ENCODE measurements at regions not wholly inside any gene's neighbourhood (a gene's known extent, or its start where the extent isn't known, plus 50 kb on each side); places are given as distances from the start of the nearest gene placed in this dataset.

DNA sequence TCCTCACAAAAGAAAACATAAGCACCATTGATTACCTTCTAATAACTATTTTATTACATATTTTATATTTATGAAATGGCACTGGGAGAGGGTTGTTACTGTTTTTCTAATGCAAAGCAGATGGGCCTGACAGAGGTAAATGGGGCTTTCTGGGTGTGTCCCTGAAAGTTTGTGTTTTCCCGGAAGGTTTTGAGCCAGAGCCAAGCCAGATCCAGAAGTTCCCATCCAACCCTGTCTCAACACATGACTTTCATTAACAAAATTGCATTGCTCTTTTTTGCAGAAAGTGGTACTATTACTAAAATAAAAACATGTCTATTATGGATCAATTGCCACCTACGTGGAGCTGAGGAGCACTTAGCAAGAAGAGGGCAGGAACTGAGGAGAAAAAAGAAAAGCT, 181.3 kb downstream of the RAB28 start:
- Histone ChIP-seq H3K27ac (no peak overlapping the region), H2AFZ (no peak overlapping the region), H3K4me3 (ENCODE audit: low read depth, low read length) (no peak overlapping the region), H3K4me2 (ENCODE audit: low read length) (no peak overlapping the region), H3K79me2 (no peaks in the 10 kb centered on the region), H3K27me3 (ENCODE audit: control insufficient read depth, insufficient read depth, low read length) (no peaks in the 10 kb centered on the region), H3K36me3 (ENCODE audit: control insufficient read depth, insufficient read depth, low read length) (no peaks in the 10 kb centered on the region), H3K4me1 (no peaks in the 10 kb centered on the region), H3K9ac (no peak overlapping the region), H3K9me3 (ENCODE audit: control insufficient read depth, low read length) (no peaks in the 10 kb centered on the region)
- TF ChIP-seq, protein P1, sequence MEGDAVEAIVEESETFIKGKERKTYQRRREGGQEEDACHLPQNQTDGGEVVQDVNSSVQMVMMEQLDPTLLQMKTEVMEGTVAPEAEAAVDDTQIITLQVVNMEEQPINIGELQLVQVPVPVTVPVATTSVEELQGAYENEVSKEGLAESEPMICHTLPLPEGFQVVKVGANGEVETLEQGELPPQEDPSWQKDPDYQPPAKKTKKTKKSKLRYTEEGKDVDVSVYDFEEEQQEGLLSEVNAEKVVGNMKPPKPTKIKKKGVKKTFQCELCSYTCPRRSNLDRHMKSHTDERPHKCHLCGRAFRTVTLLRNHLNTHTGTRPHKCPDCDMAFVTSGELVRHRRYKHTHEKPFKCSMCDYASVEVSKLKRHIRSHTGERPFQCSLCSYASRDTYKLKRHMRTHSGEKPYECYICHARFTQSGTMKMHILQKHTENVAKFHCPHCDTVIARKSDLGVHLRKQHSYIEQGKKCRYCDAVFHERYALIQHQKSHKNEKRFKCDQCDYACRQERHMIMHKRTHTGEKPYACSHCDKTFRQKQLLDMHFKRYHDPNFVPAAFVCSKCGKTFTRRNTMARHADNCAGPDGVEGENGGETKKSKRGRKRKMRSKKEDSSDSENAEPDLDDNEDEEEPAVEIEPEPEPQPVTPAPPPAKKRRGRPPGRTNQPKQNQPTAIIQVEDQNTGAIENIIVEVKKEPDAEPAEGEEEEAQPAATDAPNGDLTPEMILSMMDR (IDR thresholded peaks at IDR 0.05): no peak

DNA sequence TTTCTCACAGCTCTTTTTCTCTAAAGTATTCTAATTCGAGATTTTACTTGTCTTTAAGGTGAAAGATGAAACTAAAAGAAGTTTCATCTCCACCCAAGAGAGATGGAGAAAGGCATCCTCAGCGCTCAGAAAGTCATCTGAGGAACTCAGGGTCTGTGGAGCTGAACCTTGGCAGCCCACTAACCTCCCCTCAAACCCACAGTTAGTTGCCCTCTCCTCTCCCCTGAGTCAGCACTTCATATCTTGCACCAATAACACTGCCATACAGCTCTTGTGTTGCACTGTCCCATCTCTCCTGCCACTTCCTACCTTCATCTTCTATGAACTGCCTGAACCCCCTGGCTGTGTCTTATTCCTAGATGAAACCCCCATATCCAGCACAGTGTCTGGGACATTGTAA, 184.8 kb downstream of the RAB28 start:
- no peak overlapping the region for H2AFZ ChIP-seq
- H3K9me3 ChIP-seq (ENCODE audit: control insufficient read depth, low read length): no peaks in the 10 kb centered on the region
- no peak overlapping the region for H3K4me2 ChIP-seq (ENCODE audit: low read length)
- H3K27ac ChIP-seq: no peak overlapping the region
- H3K9ac ChIP-seq: no peak overlapping the region
- no peaks in the 10 kb centered on the region for H3K79me2 ChIP-seq
- TF ChIP-seq, protein P1 (IDR thresholded peaks at IDR 0.05): no peak
- no peaks in the 10 kb centered on the region for H3K36me3 ChIP-seq (ENCODE audit: control insufficient read depth, insufficient read depth, low read length)
- no peaks in the 10 kb centered on the region for H3K27me3 ChIP-seq (ENCODE audit: control insufficient read depth, insufficient read depth, low read length)
- no peaks in the 10 kb centered on the region for H3K4me1 ChIP-seq
- H3K4me3 ChIP-seq (ENCODE audit: low read depth, low read length): no peak overlapping the region

DNA sequence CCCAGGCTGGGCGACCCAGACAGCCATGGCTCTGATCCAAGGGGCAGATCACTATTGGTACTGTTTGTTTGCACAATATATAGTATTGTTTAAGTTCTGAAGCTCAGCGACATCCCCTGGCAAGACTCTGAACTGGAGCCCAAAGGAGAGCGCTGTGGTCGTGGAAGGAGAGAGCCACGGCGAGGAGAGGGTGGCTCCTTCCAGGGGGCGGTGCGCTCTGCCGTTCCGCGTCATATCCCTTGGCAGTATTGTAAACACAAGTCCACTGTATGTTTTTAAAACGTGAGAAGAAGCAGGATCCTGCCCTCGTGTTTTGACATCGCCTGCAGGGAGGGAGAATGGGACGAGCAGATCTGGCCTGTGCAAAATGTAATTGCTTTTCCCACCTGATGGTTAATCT, 185.5 kb downstream of the RAB28 start:
- Histone ChIP-seq H3K9ac (no peak overlapping the region), H3K4me1 (no peaks in the 10 kb centered on the region), H3K36me3 (ENCODE audit: control insufficient read depth, insufficient read depth, low read length) (no peaks in the 10 kb centered on the region), H3K4me3 (ENCODE audit: low read depth, low read length) (no peak overlapping the region), H3K79me2 (no peaks in the 10 kb centered on the region), H2AFZ (no peak overlapping the region), H3K4me2 (ENCODE audit: low read length) (no peak overlapping the region), H3K27ac (no peak overlapping the region), H3K9me3 (ENCODE audit: control insufficient read depth, low read length) (no peaks in the 10 kb centered on the region), H3K27me3 (ENCODE audit: control insufficient read depth, insufficient read depth, low read length) (no peaks in the 10 kb centered on the region)
- TF ChIP-seq, protein P1 (IDR thresholded peaks at IDR 0.05): no peak

DNA sequence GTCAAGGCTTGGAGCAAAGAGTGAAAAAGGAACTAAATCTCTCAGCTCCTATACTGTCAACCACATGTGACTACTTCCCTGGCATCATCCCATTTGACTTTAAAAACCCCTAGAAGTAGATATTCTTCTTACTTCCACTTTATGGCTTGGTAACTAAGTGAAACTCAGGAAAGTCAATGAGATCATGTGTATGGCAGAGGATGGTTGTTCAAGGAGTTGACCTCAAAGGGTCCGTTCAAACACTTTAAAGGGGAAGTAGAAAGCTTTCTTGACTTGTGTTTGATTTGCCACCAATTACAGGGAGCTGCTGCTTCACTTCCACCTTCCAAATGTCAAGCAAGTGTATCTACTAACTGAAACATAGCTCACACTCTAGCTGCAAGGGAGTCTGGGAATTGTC, 187.2 kb downstream of the RAB28 start:
- no peak overlapping the region for H3K4me2 ChIP-seq (ENCODE audit: low read length)
- TF ChIP-seq, protein P1 (IDR thresholded peaks at IDR 0.05): no peak
- no peaks in the 10 kb centered on the region for H3K9me3 ChIP-seq (ENCODE audit: control insufficient read depth, low read length)
- H3K4me1 ChIP-seq: no peaks in the 10 kb centered on the region
- H3K79me2 ChIP-seq: no peaks in the 10 kb centered on the region
- no peak overlapping the region for H2AFZ ChIP-seq
- no peak overlapping the region for H3K9ac ChIP-seq
- H3K27ac ChIP-seq: no peak overlapping the region
- no peaks in the 10 kb centered on the region for H3K27me3 ChIP-seq (ENCODE audit: control insufficient read depth, insufficient read depth, low read length)
- H3K36me3 ChIP-seq (ENCODE audit: control insufficient read depth, insufficient read depth, low read length): no peaks in the 10 kb centered on the region
- H3K4me3 ChIP-seq (ENCODE audit: low read depth, low read length): no peak overlapping the region

DNA sequence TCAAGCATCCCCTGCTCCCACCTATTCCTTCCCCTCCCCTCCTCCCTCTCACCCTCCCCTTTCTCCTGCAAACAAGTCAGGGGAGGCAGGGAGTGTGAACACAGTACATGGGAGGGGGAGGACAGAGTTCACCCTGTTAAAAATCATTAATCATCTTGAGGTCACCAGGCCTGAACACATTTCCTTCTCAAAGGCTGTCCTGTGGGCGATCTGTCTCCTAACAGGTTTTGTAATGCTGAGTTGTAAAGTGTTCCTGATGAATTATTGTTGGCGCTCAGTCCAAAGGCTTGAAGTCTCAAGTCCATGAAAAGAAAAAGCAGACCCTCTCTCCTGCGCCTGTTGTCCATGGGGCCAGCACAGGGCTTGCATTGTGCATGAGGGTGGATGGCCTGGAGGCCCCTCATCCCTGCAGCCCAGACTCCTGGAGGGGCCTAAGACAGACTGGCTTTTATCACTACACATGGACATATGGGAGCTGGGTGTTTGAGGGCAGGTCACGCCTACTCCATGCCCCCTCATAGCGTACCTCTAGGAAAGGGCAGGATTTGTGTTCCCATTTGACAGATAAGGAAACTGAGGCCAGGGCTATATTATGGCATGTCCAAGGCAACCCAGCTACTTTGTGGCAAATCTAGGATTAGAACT, 189.1 kb downstream of the RAB28 start:
- TF ChIP-seq, protein P1 (IDR thresholded peaks at IDR 0.05): no peak
- Histone ChIP-seq H3K36me3 (ENCODE audit: control insufficient read depth, insufficient read depth, low read length) (no peaks in the 10 kb centered on the region), H3K9me3 (ENCODE audit: control insufficient read depth, low read length) (no peaks in the 10 kb centered on the region), H3K27me3 (ENCODE audit: control insufficient read depth, insufficient read depth, low read length) (no peaks in the 10 kb centered on the region), H2AFZ (no peak overlapping the region), H3K9ac (no peak overlapping the region), H3K79me2 (no peaks in the 10 kb centered on the region), H3K4me2 (ENCODE audit: low read length) (no peak overlapping the region), H3K4me3 (ENCODE audit: low read depth, low read length) (no peak overlapping the region), H3K4me1 (no peaks in the 10 kb centered on the region), H3K27ac (no peak overlapping the region)
